ENCODE measurements at regions not wholly inside any gene's neighbourhood (a gene's known extent, or its start where the extent isn't known, plus 50 kb on each side); places are given as distances from the start of the nearest gene placed in this dataset.

DNA sequence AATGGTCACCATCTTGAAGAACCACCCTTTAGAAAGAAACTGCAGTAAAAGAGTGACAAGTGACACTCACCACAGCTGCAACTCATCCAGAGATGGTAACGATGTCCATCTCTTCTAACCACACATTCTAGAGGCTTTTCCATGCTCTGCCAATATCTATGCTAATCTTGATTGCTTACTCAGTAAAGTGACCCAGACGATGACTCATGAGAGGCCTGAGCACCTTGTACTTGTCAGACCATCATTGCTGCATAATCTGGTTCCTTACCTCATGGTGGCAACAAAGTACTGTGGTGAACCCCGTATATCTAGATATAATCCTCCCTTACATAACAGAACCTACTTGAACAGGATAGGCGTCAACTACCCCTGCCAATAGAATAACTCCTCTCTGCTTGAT, 75.6 kb downstream of the CCNG2 start:
- TF ChIP-seq, protein P1, sequence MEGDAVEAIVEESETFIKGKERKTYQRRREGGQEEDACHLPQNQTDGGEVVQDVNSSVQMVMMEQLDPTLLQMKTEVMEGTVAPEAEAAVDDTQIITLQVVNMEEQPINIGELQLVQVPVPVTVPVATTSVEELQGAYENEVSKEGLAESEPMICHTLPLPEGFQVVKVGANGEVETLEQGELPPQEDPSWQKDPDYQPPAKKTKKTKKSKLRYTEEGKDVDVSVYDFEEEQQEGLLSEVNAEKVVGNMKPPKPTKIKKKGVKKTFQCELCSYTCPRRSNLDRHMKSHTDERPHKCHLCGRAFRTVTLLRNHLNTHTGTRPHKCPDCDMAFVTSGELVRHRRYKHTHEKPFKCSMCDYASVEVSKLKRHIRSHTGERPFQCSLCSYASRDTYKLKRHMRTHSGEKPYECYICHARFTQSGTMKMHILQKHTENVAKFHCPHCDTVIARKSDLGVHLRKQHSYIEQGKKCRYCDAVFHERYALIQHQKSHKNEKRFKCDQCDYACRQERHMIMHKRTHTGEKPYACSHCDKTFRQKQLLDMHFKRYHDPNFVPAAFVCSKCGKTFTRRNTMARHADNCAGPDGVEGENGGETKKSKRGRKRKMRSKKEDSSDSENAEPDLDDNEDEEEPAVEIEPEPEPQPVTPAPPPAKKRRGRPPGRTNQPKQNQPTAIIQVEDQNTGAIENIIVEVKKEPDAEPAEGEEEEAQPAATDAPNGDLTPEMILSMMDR (IDR thresholded peaks at IDR 0.05): no peak
- TF ChIP-seq POLR2A (IDR thresholded peaks at IDR 0.05): no peak

Data from vagina (tissue), 2 donors.